H1 (cell line): ENCODE measurements at regions not wholly inside any gene's neighbourhood (a gene's known extent, or its start where the extent isn't known, plus 50 kb on each side); places are given as distances from the start of the nearest gene placed in this dataset.

Experiments
- CTCF ChIA-PET: fragments of 300-600 bp; sonication (Branson Sonifier 250); formaldehyde crosslinking; loops from one replicate; lab custom pipeline; 2021; ENCODE audit not compliant: partially characterized antibody; lab: Charles Lee
- POLR2A ChIA-PET: fragments of 300-600 bp; sonication (Branson Sonifier 250); formaldehyde crosslinking; loops from one replicate; lab custom pipeline; 2021; ENCODE audit warnings: inconsistent platforms; ENCODE audit not compliant: partially characterized antibody; lab: Charles Lee
- DNase-seq, 2 experiments: peaks; one replicate each; pipeline versions ENCODE4 v3.0.0 to v3.0.0-alpha.2; 2010 to 2022; ENCODE audit warnings: low spot score in 2 of 2, low read depth in 1 of 2, mixed read lengths in 1 of 2
- FAIRE-seq: peaks from 2 replicates; lab custom pipeline; 2011; peaks lifted over from hg19 to GRCh38; lab: Jason Lieb, UNC
- H2AFZ ChIP-seq: 2 replicates; pipeline ENCODE4 v1.8.1; 2012; ENCODE audit warnings: low read length, inconsistent platforms
- H2AK5ac ChIP-seq: 2 replicates; pipeline ENCODE4 v1.6.1; 2013; ENCODE audit warnings: low read depth, low read length
- H2BK120ac ChIP-seq: replicated peaks from 2 replicates; pipeline ENCODE3; 2013; ENCODE audit warnings: low read depth, low read length, inconsistent platforms
- H2BK12ac ChIP-seq: 2 replicates; pipeline ENCODE4 v1.6.1; 2013; ENCODE audit warnings: low read depth, low read length
- H2BK15ac ChIP-seq: 2 replicates; pipeline ENCODE4 v1.6.1; 2013; ENCODE audit warnings: low read length
- H2BK20ac ChIP-seq: 2 replicates; pipeline ENCODE4 v1.6.1; 2013; ENCODE audit warnings: low read length
- H2BK5ac ChIP-seq: 2 replicates; pipeline ENCODE4 v1.6.1; 2013; ENCODE audit warnings: low read depth, low read length
- H3K14ac ChIP-seq: 2 replicates; pipeline ENCODE4 v1.6.1; 2013; ENCODE audit warnings: inconsistent platforms; ENCODE audit not compliant: insufficient read length
- H3K18ac ChIP-seq: 2 replicates; pipeline ENCODE4 v1.6.1; 2013; ENCODE audit warnings: low read length; ENCODE audit errors: extremely low read depth
- H3K23ac ChIP-seq: 2 replicates; pipeline ENCODE4 v1.6.1; 2013; ENCODE audit warnings: inconsistent platforms; ENCODE audit not compliant: insufficient read length
- H3K23me2 ChIP-seq: 2 replicates; pipeline ENCODE4 v1.6.1; 2013; ENCODE audit warnings: low read depth, low read length
- H3K27ac ChIP-seq: 2 replicates; pipeline ENCODE4 v1.6.1; 2011; ENCODE audit warnings: low read depth, low read length, inconsistent platforms
- H3K27me3 ChIP-seq, 4 experiments: replicated peaks in 1 of 4; 1 replicate in 1 of 4; 2 replicates in 3 of 4; pipeline versions ENCODE4 v1.6.1 to v1.8.1; 2011 to 2013; ENCODE audit warnings: low read length in 3 of 4, mild to moderate bottlenecking in 3 of 4, inconsistent platforms in 2 of 4, mixed read lengths in 2 of 4, moderate library complexity in 1 of 4; ENCODE audit not compliant: control insufficient read depth in 3 of 4, insufficient read depth in 3 of 4; ENCODE audit errors: extremely low read depth in 1 of 4
- H3K36me3 ChIP-seq, 4 experiments: 2 replicates each; pipeline versions ENCODE4 v1.6.1 to v1.8.1; 2011 to 2013; ENCODE audit warnings: mild to moderate bottlenecking in 4 of 4, low read length in 3 of 4, moderate library complexity in 2 of 4, control low read depth in 1 of 4, inconsistent platforms in 1 of 4; ENCODE audit not compliant: insufficient read depth in 4 of 4, control insufficient read depth in 2 of 4
- H3K4ac ChIP-seq: replicated peaks from 2 replicates; pipeline ENCODE3; 2013; ENCODE audit warnings: low read length, low read depth, mixed read lengths, inconsistent platforms; ENCODE audit not compliant: insufficient read length
- H3K4me1 ChIP-seq, 4 experiments: replicated peaks in 1 of 4; 1 replicate in 1 of 4; 2 replicates in 3 of 4; pipeline versions ENCODE4 v1.6.1 to v1.8.1; 2011 to 2013; ENCODE audit warnings: low read length in 3 of 4, inconsistent platforms in 2 of 4, mixed read lengths in 1 of 4; ENCODE audit not compliant: insufficient read depth in 4 of 4, control insufficient read depth in 3 of 4
- H3K4me2 ChIP-seq, 2 experiments: 2 replicates each; pipeline versions ENCODE4 v1.6.1 to v1.8.1; 2011 to 2013; ENCODE audit warnings: low read depth in 2 of 2, low read length in 2 of 2, control low read depth in 1 of 2, inconsistent platforms in 1 of 2, mild to moderate bottlenecking in 1 of 2; ENCODE audit not compliant: insufficient read depth in 1 of 2
- H3K4me3 ChIP-seq, 4 experiments: fragments of 200-600, 300-600 bp in 1 of 4; sonication (generic), shearing (Covaris generic), sonication (Bioruptor Twin) in 1 of 4; 2 replicates each; pipeline versions ENCODE4 v1.5.1 to v1.8.1; 2011 to 2016; ENCODE audit warnings: low read length in 4 of 4, low read depth in 3 of 4, control low read depth in 2 of 4, inconsistent platforms in 2 of 4, mild to moderate bottlenecking in 2 of 4, mixed read lengths in 1 of 4, moderate library complexity in 1 of 4; ENCODE audit not compliant: insufficient read depth in 2 of 4; ENCODE audit errors: extremely low read depth in 1 of 4
- H3K56ac ChIP-seq: replicated peaks from 2 replicates; pipeline ENCODE3; 2013; ENCODE audit warnings: low read depth, mild to moderate bottlenecking, mixed read lengths, low read length, inconsistent platforms; ENCODE audit not compliant: insufficient read length
- H3K79me1 ChIP-seq: 2 replicates; pipeline ENCODE4 v1.6.1; 2013; ENCODE audit warnings: low read depth, low read length, control low read depth
- H3K79me2 ChIP-seq, 2 experiments: 2 replicates each; pipeline versions ENCODE4 v1.6.1 to v1.8.1; 2012 to 2013; ENCODE audit warnings: low read length in 2 of 2, mild to moderate bottlenecking in 2 of 2, inconsistent platforms in 1 of 2; ENCODE audit not compliant: insufficient read depth in 2 of 2, control insufficient read depth in 1 of 2
- H3K9ac ChIP-seq, 4 experiments: replicated peaks in 1 of 4; 1 replicate in 1 of 4; 2 replicates in 3 of 4; pipeline versions ENCODE4 v1.6.1 to v1.8.1; 2011 to 2013; ENCODE audit warnings: low read depth in 3 of 4, low read length in 3 of 4, control low read depth in 2 of 4, mild to moderate bottlenecking in 2 of 4, moderate library complexity in 2 of 4, inconsistent platforms in 1 of 4; ENCODE audit errors: extremely low read depth in 1 of 4
- H3K9me3 ChIP-seq, 2 experiments: 2 replicates each; pipeline versions ENCODE4 v1.6.1 to v1.8.1; 2012 to 2013; ENCODE audit warnings: mild to moderate bottlenecking in 2 of 2, moderate library complexity in 2 of 2, control low read depth in 1 of 2, inconsistent platforms in 1 of 2, low read depth in 1 of 2, low read length in 1 of 2, mixed read lengths in 1 of 2; ENCODE audit not compliant: insufficient read depth in 2 of 2
- H4K20me1 ChIP-seq, 2 experiments: replicated peaks in 1 of 2; 2 replicates each; pipeline versions ENCODE3 to v1.8.1; 2011 to 2013; ENCODE audit warnings: inconsistent platforms in 2 of 2, low read length in 2 of 2, mild to moderate bottlenecking in 1 of 2; ENCODE audit not compliant: insufficient read depth in 2 of 2, control insufficient read depth in 1 of 2
- H4K5ac ChIP-seq: 2 replicates; pipeline ENCODE4 v1.6.1; 2013; ENCODE audit warnings: low read length, low read depth, mixed read lengths, inconsistent platforms; ENCODE audit not compliant: insufficient read length
- H4K8ac ChIP-seq: 2 replicates; pipeline ENCODE4 v1.8.0; 2013; ENCODE audit warnings: mild to moderate bottlenecking, moderate library complexity, low read length, inconsistent platforms; ENCODE audit not compliant: insufficient read depth; ENCODE audit errors: extremely low read depth
- H4K91ac ChIP-seq: replicated peaks from 2 replicates; pipeline ENCODE3; 2013; ENCODE audit warnings: low read length, mixed read lengths, inconsistent platforms; ENCODE audit not compliant: insufficient read length
- ASH2L ChIP-seq: fragments of 200-600, 300-600 bp; sonication (generic); IDR thresholded peaks from one replicate; pipeline ENCODE4 v1.7.1; 2017; ENCODE audit warnings: low read length
- CHD2 ChIP-seq: IDR thresholded peaks from 2 replicates; pipeline ENCODE4 v1.6.1; 2012; ENCODE audit warnings: low read length, improper control_type of control experiment
- HDAC2 ChIP-seq, 2 experiments: fragments of 300-600 bp in 1 of 2; sonication (generic) in 1 of 2; IDR thresholded peaks; 2 replicates each; pipeline ENCODE4 v1.6.1; 2011 to 2012; ENCODE audit warnings: low read depth in 2 of 2, low read length in 2 of 2, mild to moderate bottlenecking in 2 of 2, moderate library complexity in 2 of 2, borderline replicate concordance in 1 of 2, inconsistent platforms in 1 of 2
- MAFK ChIP-seq: IDR thresholded peaks from 2 replicates; pipeline ENCODE4 v1.6.1; 2012; ENCODE audit warnings: low read depth, mild to moderate bottlenecking, improper control_type of control experiment, low read length
- POLR2AphosphoS5 ChIP-seq: IDR thresholded peaks from 2 replicates; pipeline ENCODE4 v1.6.1; 2011; ENCODE audit warnings: low read depth, low read length
- SIN3A ChIP-seq, 2 experiments: IDR thresholded peaks in 1 of 2; conservative IDR thresholded peaks in 1 of 2; 2 replicates each; pipeline ENCODE4 v1.6.1; 2011 to 2012; ENCODE audit warnings: low read length in 2 of 2, improper control_type of control experiment in 1 of 2, low read depth in 1 of 2, mild to moderate bottlenecking in 1 of 2
- YY1 ChIP-seq: IDR thresholded peaks from 2 replicates; pipeline ENCODE4 v1.6.1; 2011; ENCODE audit warnings: low read depth, mild to moderate bottlenecking, low read length
- WGBS, 2 experiments: shearing (Covaris generic) in 1 of 2; methylation state at CpG; one replicate each; pipeline versions ENCODE4 v1.1.6 to v1.1.7; 2013 to 2015; ENCODE audit warnings: low lambda C conversion rate in 2 of 2, mixed read lengths in 2 of 2, inconsistent platforms in 1 of 2, low coverage in 1 of 2, missing lambda C conversion rate in 1 of 2; ENCODE audit not compliant: insufficient replicate concordance in 2 of 2, insufficient coverage in 1 of 2, insufficient read length in 1 of 2; ENCODE audit errors: extremely low coverage in 1 of 2, missing lambda C conversion rate in 1 of 2; 5-methylcytosine and 5-hydroxymethylcytosine counted together

- DNase-seq: no peak
- H3K27me3 ChIP-seq: no peaks in the 10 kb centered on the region
- ChIA-PET CTCF (interaction anchor here (1.2 to 1.5 kb wide), 2 partner anchors 13 to 31 kb away, joined by 5 to 7 read pairs; no protein-coding TSS in a partner anchor), POLR2A (no interaction called here)
- H3K79me2 ChIP-seq: no peaks in the 10 kb centered on the region
- no peak overlapping the region for H2BK20ac ChIP-seq
- no peak overlapping the region for H3K14ac ChIP-seq
- H3K23ac ChIP-seq: no peak overlapping the region
- H2BK15ac ChIP-seq: no peak overlapping the region
- peaks cover 0 to 3% (median 0%) of the 10 kb centered on the region in 4 experiments; a peak in 2 of 7 replicates for H3K4me1 ChIP-seq
- H2AFZ ChIP-seq: no peak overlapping the region
- H3K9ac ChIP-seq: no peak overlapping the region
- no peak overlapping the region for H2BK120ac ChIP-seq
- no peak overlapping the region for H2AK5ac ChIP-seq
- H2BK5ac ChIP-seq: no peak overlapping the region
- FAIRE-seq: no peak
- H3K18ac ChIP-seq: no peak overlapping the region
- H4K91ac ChIP-seq: no peak overlapping the region
- H4K8ac ChIP-seq: no peak overlapping the region
- H3K4me2 ChIP-seq: no peak overlapping the region
- no peaks in the 10 kb centered on the region for H3K23me2 ChIP-seq
- no peak overlapping the region for H3K4ac ChIP-seq
- 95% methylated on average over 2 of the region's 2 CpGs; no CpG with 5 or more reads in 1 of the 2 experiments for WGBS, 2 experiments
- H3K9me3 ChIP-seq: no peaks in the 10 kb centered on the region; a peak in 1 of 4 replicates
- H4K5ac ChIP-seq: no peak overlapping the region
- H3K36me3 ChIP-seq: no peaks in the 10 kb centered on the region
- no peak overlapping the region for H3K56ac ChIP-seq
- no peak overlapping the region for H3K4me3 ChIP-seq
- H4K20me1 ChIP-seq: no peaks in the 10 kb centered on the region
- H2BK12ac ChIP-seq: no peak overlapping the region
- H3K79me1 ChIP-seq: no peaks in the 10 kb centered on the region
- no peak for TF ChIP-seq POLR2AphosphoS5
- TF ChIP-seq HDAC2 (IDR thresholded peaks at IDR 0.05; ENCODE audit: borderline replicate concordance in 1 of 2, low read depth in 2 of 2, low read length in 2 of 2): no peak
- TF ChIP-seq MAFK: no peak
- TF ChIP-seq ASH2L: no peak
- no peak for TF ChIP-seq CHD2
- TF ChIP-seq SIN3A (conservative IDR thresholded peaks at IDR 0.05 in 1 of 2, IDR thresholded peaks at IDR 0.05 in 1 of 2; ENCODE audit: low read depth in 1 of 2, low read length in 2 of 2): no peak
- TF ChIP-seq YY1: no peak
- H3K27ac ChIP-seq: no peak overlapping the region
These were observed 51.2 kb upstream of the NKD1 start for GRCh38 chr16:50496990-50497389.
